GM12878 (cell line): ENCODE measurements at regions not wholly inside any gene's neighbourhood (a gene's known extent, or its start where the extent isn't known, plus 50 kb on each side); places are given as distances from the start of the nearest gene placed in this dataset.

Experiments used
- ATAC-seq: fragments of 200-7000 bp; cut with Tn5 transposase; 3 replicates; pipeline ENCODE4 v1.9.1; 2020; ENCODE audit warnings: mild to moderate bottlenecking, moderate library complexity
- BruUV-seq: library from RNA; stranded (reverse); fragments of 400-500 nt; replicated peaks from 2 replicates; lab custom pipeline; 2021; lab: Mats Ljungman, UMichigan
- CTCF ChIA-PET: fragments of 300-600 bp; sonication (Branson Sonifier 250); formaldehyde crosslinking; extraction: SDS; loops from one replicate; lab custom pipeline; 2021; ENCODE audit warnings: inconsistent platforms; lab: Yijun Ruan, JAX
- POLR2A ChIA-PET: fragments of 350-600 bp; formaldehyde crosslinking; extraction: SDS; loops from one replicate; lab custom pipeline; 2021; ENCODE audit warnings: inconsistent platforms; lab: Charles Lee
- RAD21 ChIA-PET: fragments of 300-600 bp; sonication (Branson Sonifier 250); formaldehyde crosslinking; loops from one replicate; lab custom pipeline; 2023; ENCODE audit warnings: antibody characterized with exemption; ENCODE audit not compliant: unreplicated experiment; lab: Charles Lee
- SMC1A ChIA-PET: fragments of 300-600 bp; sonication (Branson Sonifier 250); formaldehyde crosslinking; loops from one replicate; lab custom pipeline; 2023; ENCODE audit not compliant: unreplicated experiment, uncharacterized antibody; lab: Charles Lee
- DNase-seq: peaks from one replicate; pipeline ENCODE4 v3.0.0-alpha.2; 2011; ENCODE audit warnings: low read depth, low spot score
- FAIRE-seq: peaks from 3 replicates; lab custom pipeline; 2011; peaks lifted over from hg19 to GRCh38; lab: Jason Lieb, UNC
- H2AFZ ChIP-seq: 2 replicates; pipeline ENCODE4 v1.6.0; 2011; ENCODE audit warnings: low read depth, low read length, control low read depth; ENCODE audit not compliant: control insufficient read depth
- H3K27ac ChIP-seq: 2 replicates; pipeline ENCODE4 v1.5.1; 2011; ENCODE audit warnings: control low read depth; ENCODE audit not compliant: control insufficient read depth, insufficient read depth
- H3K27me3 ChIP-seq, 2 experiments: replicated peaks in 1 of 2; 2 replicates each; pipeline versions ENCODE4 v1.6.0 to v1.6.1; 2011; ENCODE audit warnings: low read length in 1 of 2; ENCODE audit not compliant: control insufficient read depth in 2 of 2, insufficient read depth in 2 of 2
- H3K36me3 ChIP-seq, 2 experiments: 2 replicates each; pipeline ENCODE4 v1.5.1; 2011; ENCODE audit warnings: low read length in 1 of 2; ENCODE audit not compliant: control insufficient read depth in 2 of 2, insufficient read depth in 2 of 2
- H3K4me1 ChIP-seq: 2 replicates; pipeline ENCODE4 v1.6.1; 2011; ENCODE audit warnings: mild to moderate bottlenecking, low read length, moderate library complexity, mixed read lengths; ENCODE audit not compliant: control insufficient read depth, insufficient read depth
- H3K4me2 ChIP-seq: 2 replicates; pipeline ENCODE4 v1.6.0; 2011; ENCODE audit warnings: control low read depth; ENCODE audit not compliant: control insufficient read depth, insufficient read depth
- H3K4me3 ChIP-seq: fragments of 200-600 bp; sonication (generic); 2 replicates; pipeline ENCODE4 v1.5.1; 2016
- H3K79me2 ChIP-seq: 2 replicates; pipeline ENCODE4 v1.6.0; 2011; ENCODE audit warnings: low read length; ENCODE audit not compliant: control insufficient read depth, insufficient read depth
- H3K9ac ChIP-seq: 2 replicates; pipeline ENCODE4 v1.8.0; 2011; ENCODE audit warnings: low read length, control low read depth, mixed read lengths; ENCODE audit not compliant: control insufficient read depth, insufficient read depth
- H3K9me3 ChIP-seq: replicated peaks from 3 replicates; pipeline ENCODE4 v1.5.1; 2011; ENCODE audit warnings: mild to moderate bottlenecking, low read length; ENCODE audit not compliant: control insufficient read depth, insufficient read depth
- H4K20me1 ChIP-seq: 2 replicates; pipeline ENCODE4 v1.6.0; 2011; ENCODE audit not compliant: control insufficient read depth, insufficient read depth
- FOS ChIP-seq: IDR thresholded peaks from 3 replicates; pipeline ENCODE4 v1.6.1; 2011; ENCODE audit warnings: borderline replicate concordance; ENCODE audit not compliant: insufficient read length; ENCODE audit errors: extremely low read depth
- FOXK2 ChIP-seq: fragments of 450-650 bp; IDR thresholded peaks from 2 replicates; pipeline ENCODE4 v1.6.1; 2017; ENCODE audit warnings: mild to moderate bottlenecking, moderate library complexity
- FOXM1 ChIP-seq: IDR thresholded peaks from 2 replicates; pipeline ENCODE4 v1.6.1; 2012; ENCODE audit warnings: low read depth, mild to moderate bottlenecking, inconsistent platforms, low read length, moderate library complexity
- IKZF2 ChIP-seq, 2 experiments: fragments of 450-650 bp; IDR thresholded peaks; 2 replicates each; pipeline ENCODE4 v1.6.1; 2017; ENCODE audit warnings: mild to moderate bottlenecking in 2 of 2, moderate library complexity in 2 of 2
- LARP7 ChIP-seq: fragments of 450-650 bp; IDR thresholded peaks from 2 replicates; pipeline ENCODE4 v1.6.1; 2017; ENCODE audit warnings: mild to moderate bottlenecking
- MTA2 ChIP-seq: fragments of 450-650 bp; IDR thresholded peaks from 2 replicates; pipeline ENCODE4 v1.6.1; 2016; ENCODE audit warnings: low read depth, mild to moderate bottlenecking, moderate library complexity
- NBN ChIP-seq: fragments of 450-650 bp; IDR thresholded peaks from 2 replicates; pipeline ENCODE4 v1.6.1; 2016
- NFIC ChIP-seq: IDR thresholded peaks from 2 replicates; pipeline ENCODE4 v1.6.1; 2012; ENCODE audit warnings: low read depth, mild to moderate bottlenecking, inconsistent platforms, low read length, moderate library complexity
- POLR2AphosphoS5 ChIP-seq: IDR thresholded peaks from 2 replicates; pipeline ENCODE4 v1.6.1; 2011; ENCODE audit warnings: mild to moderate bottlenecking, low read length, inconsistent platforms
- SMAD5 ChIP-seq: IDR thresholded peaks from 2 replicates; pipeline ENCODE4 v1.6.1; 2016; ENCODE audit warnings: antibody characterized with exemption, low read depth
- TAF1 ChIP-seq: IDR thresholded peaks from 2 replicates; pipeline ENCODE4 v1.6.1; 2011; ENCODE audit warnings: mild to moderate bottlenecking, low read depth, low read length, borderline replicate concordance
- YY1 ChIP-seq: IDR thresholded peaks from 2 replicates; pipeline ENCODE4 v1.6.1; 2011; ENCODE audit warnings: low read depth, mild to moderate bottlenecking, low read length
- ZNF24 ChIP-seq: fragments of 450-650 bp; IDR thresholded peaks from 2 replicates; pipeline ENCODE4 v1.6.1; 2017; ENCODE audit warnings: antibody characterized with exemption, mild to moderate bottlenecking
- WGBS: methylation state at CpG from one replicate; pipeline ENCODE4 v1.1.6; 2016; ENCODE audit warnings: low lambda C conversion rate; ENCODE audit not compliant: insufficient replicate concordance, insufficient coverage; ENCODE audit errors: missing lambda C conversion rate; 5-methylcytosine and 5-hydroxymethylcytosine counted together
- in situ Hi-C: fragments of 300-500 bp; cut with MboI; formaldehyde crosslinking; loops from 9 replicates; pipeline ENCODE4 v1.14.3; 2018; ENCODE audit warnings: mixed read lengths
- intact Hi-C: fragments of 100-400 bp; cut with micrococcal nuclease; formaldehyde crosslinking; loops from one replicate; pipeline ENCODE4 v1.14.2; 2022; ENCODE audit not compliant: unreplicated experiment
- TF ChIP-seq, protein P1 (sequence below): fragments of 450-650 bp; IDR thresholded peaks from 2 replicates; pipeline ENCODE4 v1.6.1; 2018; ENCODE audit warnings: borderline replicate concordance, mild to moderate bottlenecking; ENCODE audit not compliant: partially characterized antibody
- TF ChIP-seq, protein P2 (sequence below): IDR thresholded peaks from 2 replicates; pipeline ENCODE4 v1.6.1; 2011; ENCODE audit warnings: mild to moderate bottlenecking, low read depth, low read length, moderate library complexity; ENCODE audit not compliant: insufficient replicate concordance
- TF ChIP-seq, protein P3 (sequence below): IDR thresholded peaks from 2 replicates; pipeline ENCODE4 v1.6.1; 2011; ENCODE audit warnings: low read depth, mild to moderate bottlenecking, low read length, moderate library complexity, borderline replicate concordance; ENCODE audit errors: extremely low read depth

DNA sequence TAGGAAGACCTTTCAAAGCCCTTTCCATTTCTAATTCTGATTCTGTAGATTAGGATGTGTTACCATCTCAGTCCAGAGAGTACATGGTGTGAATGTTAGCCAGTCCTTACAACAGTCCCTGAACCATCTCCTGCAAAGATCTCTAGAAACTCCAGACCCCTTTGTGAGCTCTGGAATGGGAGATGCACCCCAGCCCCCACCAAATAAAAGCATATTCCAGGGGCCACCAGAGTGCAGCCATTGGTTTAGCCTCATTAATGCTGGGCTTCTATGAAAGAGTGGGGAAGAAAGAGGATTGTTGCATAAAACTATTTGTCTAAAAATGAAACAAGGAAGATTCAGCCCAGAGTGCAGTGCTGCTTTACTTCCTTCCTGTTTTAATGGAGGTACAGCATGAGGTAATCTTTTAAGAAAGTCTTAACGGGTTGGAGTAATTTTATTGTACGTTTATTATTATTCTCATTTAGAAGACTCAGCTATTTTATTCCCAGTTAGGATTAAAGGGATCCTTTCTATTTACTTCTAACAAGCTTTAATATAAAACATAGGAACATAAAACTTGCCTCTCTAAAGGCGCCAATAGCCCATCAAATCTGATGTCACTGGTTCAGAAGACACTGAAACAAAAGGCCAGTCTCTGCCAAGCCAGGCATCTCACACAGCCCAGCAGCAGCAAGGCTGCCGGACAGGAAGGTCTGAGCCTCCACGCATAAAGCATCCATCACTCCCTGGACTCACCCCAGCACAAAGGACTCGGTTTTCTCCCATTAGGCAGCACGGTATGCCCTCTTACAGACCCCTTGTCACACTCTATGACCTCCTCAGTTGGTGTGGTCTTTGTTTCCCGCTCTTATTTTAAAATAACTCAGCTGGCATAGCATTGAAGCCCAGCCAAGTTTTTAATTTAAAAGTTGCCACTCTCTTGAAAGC is 203.9 kb upstream of the BLID start:
- POLR2A ChIA-PET = no interaction called here
- H4K20me1 ChIP-seq = no peaks in the 10 kb centered on the region
- H3K36me3 ChIP-seq = no peaks in the 10 kb centered on the region
- ATAC-seq (no peak), FAIRE-seq (no peak), DNase-seq (no peak)
- in situ Hi-C loops (no loop called here), intact Hi-C loops (no loop called here)
- 14% methylated on average over 8 of the region's 8 CpGs for whole genome bisulfite sequencing
- no peaks in the 10 kb centered on the region for H3K27me3 ChIP-seq
- RAD21 ChIA-PET = no interaction called here
- no peak overlapping the region for H3K27ac ChIP-seq
- SMC1A ChIA-PET = no interaction called here
- CTCF ChIA-PET = no interaction called here
- no peak for TF ChIP-seq NBN
- no peak for TF ChIP-seq SMAD5
- TF ChIP-seq TAF1 = no peak
- no peak for TF ChIP-seq IKZF2 (IDR thresholded peaks at IDR 0.05)
- TF ChIP-seq FOS = no peak
- TF ChIP-seq ZNF24 = no peak
- TF ChIP-seq, protein P1, sequence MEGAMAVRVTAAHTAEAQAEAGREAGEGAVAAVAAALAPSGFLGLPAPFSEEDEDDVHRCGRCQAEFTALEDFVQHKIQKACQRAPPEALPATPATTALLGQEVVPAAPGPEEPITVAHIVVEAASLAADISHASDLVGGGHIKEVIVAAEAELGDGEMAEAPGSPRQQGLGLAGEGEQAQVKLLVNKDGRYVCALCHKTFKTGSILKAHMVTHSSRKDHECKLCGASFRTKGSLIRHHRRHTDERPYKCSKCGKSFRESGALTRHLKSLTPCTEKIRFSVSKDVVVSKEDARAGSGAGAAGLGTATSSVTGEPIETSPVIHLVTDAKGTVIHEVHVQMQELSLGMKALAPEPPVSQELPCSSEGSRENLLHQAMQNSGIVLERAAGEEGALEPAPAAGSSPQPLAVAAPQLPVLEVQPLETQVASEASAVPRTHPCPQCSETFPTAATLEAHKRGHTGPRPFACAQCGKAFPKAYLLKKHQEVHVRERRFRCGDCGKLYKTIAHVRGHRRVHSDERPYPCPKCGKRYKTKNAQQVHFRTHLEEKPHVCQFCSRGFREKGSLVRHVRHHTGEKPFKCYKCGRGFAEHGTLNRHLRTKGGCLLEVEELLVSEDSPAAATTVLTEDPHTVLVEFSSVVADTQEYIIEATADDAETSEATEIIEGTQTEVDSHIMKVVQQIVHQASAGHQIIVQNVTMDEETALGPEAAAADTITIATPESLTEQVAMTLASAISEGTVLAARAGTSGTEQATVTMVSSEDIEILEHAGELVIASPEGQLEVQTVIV = no peak
- TF ChIP-seq, protein P2, sequence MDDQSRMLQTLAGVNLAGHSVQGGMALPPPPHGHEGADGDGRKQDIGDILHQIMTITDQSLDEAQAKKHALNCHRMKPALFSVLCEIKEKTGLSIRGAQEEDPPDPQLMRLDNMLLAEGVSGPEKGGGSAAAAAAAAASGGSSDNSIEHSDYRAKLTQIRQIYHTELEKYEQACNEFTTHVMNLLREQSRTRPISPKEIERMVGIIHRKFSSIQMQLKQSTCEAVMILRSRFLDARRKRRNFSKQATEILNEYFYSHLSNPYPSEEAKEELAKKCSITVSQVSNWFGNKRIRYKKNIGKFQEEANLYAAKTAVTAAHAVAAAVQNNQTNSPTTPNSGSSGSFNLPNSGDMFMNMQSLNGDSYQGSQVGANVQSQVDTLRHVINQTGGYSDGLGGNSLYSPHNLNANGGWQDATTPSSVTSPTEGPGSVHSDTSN = no peak
- no peak for TF ChIP-seq FOXM1
- no peak for TF ChIP-seq YY1
- no peak for TF ChIP-seq NFIC
- TF ChIP-seq FOXK2 = no peak
- TF ChIP-seq, protein P3, sequence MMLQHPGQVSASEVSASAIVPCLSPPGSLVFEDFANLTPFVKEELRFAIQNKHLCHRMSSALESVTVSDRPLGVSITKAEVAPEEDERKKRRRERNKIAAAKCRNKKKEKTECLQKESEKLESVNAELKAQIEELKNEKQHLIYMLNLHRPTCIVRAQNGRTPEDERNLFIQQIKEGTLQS = no peak
- TF ChIP-seq POLR2AphosphoS5 = no peak
- no peak for TF ChIP-seq LARP7
- TF ChIP-seq MTA2 = no peak
- TF ChIP-seq, all 136 proteins: peak for 0
- Histone ChIP-seq H3K79me2 (no peaks in the 10 kb centered on the region), H3K4me1 (no peaks in the 10 kb centered on the region), H3K9me3 (no peaks in the 10 kb centered on the region), H2AFZ (no peak overlapping the region), H3K4me3 (no peak overlapping the region), H3K9ac (no peak overlapping the region), H3K4me2 (no peak overlapping the region)
- no TSS peak for BruUV-seq
